Left kidney (tissue), 1 donor: ENCODE measurements at regions not wholly inside any gene's neighbourhood (a gene's known extent, or its start where the extent isn't known, plus 50 kb on each side); places are given as distances from the start of the nearest gene placed in this dataset.

Source experiments
- DNase-seq: peaks from one replicate; pipeline ENCODE4 v3.0.0-alpha.2; 2013

DNA sequence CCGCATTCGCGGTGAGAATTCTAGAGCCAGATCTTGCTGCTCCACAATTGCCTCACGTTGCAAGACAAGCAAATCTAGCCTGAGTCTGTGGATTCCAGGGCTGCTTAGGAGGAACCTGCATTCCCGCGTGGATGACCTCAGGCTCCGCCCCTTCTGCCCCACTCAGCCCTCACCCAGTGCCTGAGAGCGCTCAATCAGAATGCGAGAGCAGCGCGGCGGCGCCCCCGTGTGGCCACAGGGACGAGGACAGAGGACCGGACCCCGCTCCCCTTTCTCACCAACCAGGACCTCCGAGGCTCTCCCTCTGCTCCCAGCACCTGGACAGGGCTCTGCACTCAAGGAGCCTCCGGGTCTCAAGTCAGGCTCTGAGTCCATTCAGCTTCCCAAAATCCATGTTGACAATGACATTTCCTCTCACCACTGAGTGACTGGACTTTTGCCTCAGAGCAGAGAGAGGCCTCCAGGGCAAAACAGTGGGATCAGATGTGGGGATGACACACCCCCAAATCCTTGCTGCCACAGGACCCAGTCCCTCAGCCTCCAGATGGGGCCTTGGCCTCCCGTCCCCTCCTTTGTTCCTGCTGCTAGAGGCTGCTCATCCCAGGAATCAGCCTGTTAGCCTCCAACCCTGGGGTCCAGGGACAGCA, 52.0 kb downstream of the RPP21 start:
- peak; percentile 39 for DNase-seq

DNA sequence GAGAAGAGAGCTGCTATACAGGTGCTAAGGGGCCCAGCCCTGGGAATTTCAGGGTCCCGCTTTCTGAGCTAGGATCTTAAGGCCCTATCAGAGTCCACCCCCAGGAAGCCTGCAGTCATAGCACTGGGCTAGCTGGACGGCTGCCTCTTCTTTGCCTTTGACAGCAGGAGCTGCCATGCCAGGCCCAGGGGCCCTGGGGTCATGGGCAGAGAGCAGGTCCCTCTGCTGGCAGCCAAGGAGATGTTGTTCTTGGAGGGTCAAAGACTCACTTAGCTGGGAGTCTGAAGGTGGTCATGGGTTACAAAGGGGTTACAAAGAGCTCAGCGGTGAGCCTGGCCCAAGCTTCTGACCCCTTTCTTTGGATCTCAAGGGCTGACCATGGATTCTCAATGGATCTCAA, 52.7 kb downstream of the RPP21 start:
- DNase-seq: no peak

DNA sequence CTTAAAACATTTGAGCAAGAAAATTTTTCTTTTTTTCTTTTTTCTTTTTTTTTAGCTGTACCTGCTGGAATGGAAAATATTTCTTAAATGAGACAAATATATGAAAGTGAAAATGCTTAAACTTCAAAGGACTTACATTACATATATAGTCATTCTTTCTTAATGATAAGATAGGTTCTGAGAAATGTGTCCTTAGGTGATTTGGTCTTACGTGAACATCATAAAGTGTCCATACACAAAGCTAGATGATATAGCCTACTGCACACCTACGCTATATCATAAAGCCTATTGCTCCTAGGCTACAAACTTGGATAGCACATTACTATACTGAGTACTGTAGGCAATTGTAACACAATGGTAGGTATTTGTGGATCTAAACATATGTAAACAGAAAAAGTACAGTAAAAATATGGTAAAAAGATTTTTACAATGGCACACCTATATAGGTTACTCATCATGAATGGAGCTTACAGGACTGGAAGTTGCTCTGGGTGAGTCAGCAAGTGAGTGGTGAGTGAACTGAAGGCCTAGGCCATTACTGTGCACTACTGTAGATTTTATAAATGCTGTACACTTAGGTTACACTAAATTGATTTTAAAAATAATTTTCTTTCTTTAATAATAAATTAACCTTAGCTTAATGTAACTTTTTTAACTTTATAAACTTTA, 54.6 kb downstream of the RPP21 start:
- no peak for DNase-seq

DNA sequence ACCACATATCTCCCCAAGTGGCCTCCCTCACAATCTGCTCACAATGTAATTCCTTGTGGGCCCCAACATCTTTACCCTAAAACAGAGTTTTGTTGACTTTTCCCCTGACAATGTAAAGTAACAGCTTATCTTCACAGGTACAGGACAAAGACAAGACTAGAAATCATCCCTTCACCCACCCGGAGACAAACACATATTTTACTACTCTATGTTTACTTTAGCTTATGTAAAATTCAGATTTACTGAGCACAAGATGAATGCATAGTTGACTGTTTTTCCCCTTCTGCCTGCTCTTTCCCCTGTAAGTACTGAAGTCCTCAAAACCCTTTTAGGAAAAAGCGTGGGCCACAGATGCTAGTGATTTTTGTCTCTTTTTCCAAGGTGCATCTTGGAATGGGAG, 61.0 kb downstream of the RPP21 start:
- no peak for DNase-seq

DNA sequence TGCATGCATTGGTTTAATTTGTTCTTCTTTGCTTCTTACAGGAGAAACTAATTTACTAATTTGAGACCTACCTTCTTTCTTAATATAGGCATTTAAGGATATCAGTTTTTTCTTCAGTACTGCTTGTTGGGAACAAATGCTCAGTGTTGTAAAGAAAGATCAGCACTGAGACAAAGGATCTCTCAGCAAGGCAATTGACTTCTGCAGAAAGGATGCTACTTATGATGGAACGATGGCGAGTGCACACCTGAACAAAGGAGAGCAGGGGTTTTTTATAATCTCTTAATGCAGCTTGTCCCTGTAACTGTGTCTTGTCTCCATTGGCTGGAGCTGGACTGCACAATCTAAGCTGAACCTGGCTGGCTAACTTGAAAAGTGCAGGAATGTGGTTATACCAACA, 64.2 kb downstream of the RPP21 start:
- DNase-seq: no peak

DNA sequence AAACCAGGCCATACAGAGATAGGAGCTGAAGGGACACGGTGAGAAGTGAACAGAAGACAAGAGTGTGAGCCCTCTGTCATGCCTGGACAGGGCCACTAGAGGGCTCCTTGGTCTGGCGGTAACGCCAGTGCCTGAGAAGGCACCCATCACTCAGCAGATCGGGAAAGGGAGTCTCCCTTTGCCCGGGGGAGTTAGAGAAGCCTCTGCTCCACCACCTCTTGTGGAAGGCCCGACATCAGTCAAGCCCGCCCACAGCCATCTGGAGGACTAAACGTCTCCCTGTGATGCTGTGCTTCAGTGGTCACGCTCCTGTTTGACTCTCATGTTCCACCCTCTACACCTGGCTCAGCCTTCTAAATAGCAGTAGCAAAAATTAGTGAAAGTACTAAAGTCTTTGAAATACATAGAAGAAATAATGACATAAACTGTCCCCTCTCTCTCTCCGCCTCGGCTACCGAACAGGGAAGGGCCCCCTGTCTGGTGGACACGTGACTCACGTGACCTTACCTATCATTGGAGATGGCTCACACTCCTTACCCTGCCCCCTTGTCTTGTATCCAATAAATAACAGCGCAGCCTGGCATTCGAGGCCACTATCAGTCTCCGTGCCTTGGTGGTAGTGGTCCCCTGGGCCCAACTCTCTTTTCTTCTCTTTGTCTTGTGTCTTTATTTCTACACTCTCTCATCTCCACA, 66.7 kb downstream of the RPP21 start:
- peak; percentile 10 for DNase-seq

DNA sequence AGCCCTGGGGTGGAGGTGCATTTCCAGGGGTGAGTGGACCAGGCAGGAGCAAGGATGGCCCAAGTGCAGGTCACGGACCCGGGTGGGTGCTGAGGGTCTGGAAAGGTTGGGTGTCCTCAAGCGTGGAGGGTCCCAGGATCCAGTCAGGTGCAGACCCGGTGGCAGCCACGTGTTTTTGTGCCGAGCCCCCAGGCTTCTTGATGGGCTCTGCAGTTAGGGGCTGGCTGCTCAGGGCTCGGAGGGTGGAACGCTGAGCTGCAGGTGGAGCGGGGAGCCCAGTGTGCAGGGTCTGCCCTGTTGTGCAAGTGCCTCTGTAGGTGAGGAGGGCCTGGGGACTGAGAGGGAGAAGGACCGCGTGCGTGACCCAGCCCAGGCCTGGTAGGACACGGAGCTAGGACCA, 70.9 kb upstream of the HLA-E start:
- no peak for DNase-seq

DNA sequence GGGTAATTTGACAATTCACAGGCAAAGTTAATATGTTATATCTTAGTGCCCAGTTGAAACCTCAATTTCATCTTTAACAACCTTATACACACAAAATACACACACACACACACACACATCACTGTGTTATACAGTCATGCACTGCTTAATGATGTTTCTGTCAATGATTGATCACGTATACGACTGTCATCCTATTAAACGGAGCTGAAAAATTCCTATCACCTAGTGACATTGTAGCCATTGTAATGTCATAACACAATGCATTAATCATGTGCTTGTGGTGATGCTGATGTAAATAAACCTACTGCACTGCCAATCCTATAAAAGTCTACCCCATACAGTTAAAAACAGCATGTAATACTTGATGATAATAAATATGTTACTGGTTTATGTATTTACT, 64.8 kb upstream of the HLA-E start:
- no peak for DNase-seq
